HG03565 (cell line): ENCODE measurements at regions not wholly inside any gene's neighbourhood (a gene's known extent, or its start where the extent isn't known, plus 50 kb on each side); places are given as distances from the start of the nearest gene placed in this dataset.

Experiments
- ATAC-seq: cut with Tn5 transposase; IDR thresholded peaks from one replicate; pipeline ENCODE4 v1.9.1; 2021; ENCODE audit warnings: mild to moderate bottlenecking, moderate library complexity; ENCODE audit not compliant: unreplicated experiment

GRCh38 chr2:42851740-42852250, 59.4 kb upstream of the HAAO start:
- ATAC-seq = no peak

- ATAC-seq = no peak
Measured at GRCh38 chr2:42851186-42851585, 58.8 kb upstream of the HAAO start.

- ATAC-seq = no peak
Measured at GRCh38 chr2:42850016-42850805, 57.8 kb upstream of the HAAO start.

GRCh38 chr2:42849311-42849710, 56.9 kb upstream of the HAAO start:
- ATAC-seq = no peak

GRCh38 chr2:42848726-42849290, 56.4 kb upstream of the HAAO start:
- no peak for ATAC-seq

GRCh38 chr2:42848265-42848664, 55.9 kb upstream of the HAAO start:
- ATAC-seq = no peak

GRCh38 chr2:42847596-42848151, 55.3 kb upstream of the HAAO start:
- no peak for ATAC-seq

GRCh38 chr2:42846932-42847595, 54.7 kb upstream of the HAAO start:
- ATAC-seq = no peak

- no peak for ATAC-seq
Measured at GRCh38 chr2:42846026-42846425, 53.6 kb upstream of the HAAO start.

- ATAC-seq = no peak
Measured at GRCh38 chr2:42844901-42845821, 52.8 kb upstream of the HAAO start.

GRCh38 chr2:42844366-42844765, 52.0 kb upstream of the HAAO start:
- ATAC-seq = no peak

GRCh38 chr2:42843611-42844010, 51.2 kb upstream of the HAAO start:
- ATAC-seq = no peak

- ATAC-seq = no peak
Measured at GRCh38 chr2:42843131-42843530, 50.7 kb upstream of the HAAO start.

- no peak for ATAC-seq
Measured at GRCh38 chr2:42842466-42842865, 50.1 kb upstream of the HAAO start.
